ENCODE measurements at regions not wholly inside any gene's neighbourhood (a gene's known extent, or its start where the extent isn't known, plus 50 kb on each side); places are given as distances from the start of the nearest gene placed in this dataset.

GRCh38 chr13:105519771-105520170, 1015.7 kb downstream of the EFNB2 start:
- no peak for DNase-seq (ENCODE audit: low read depth)

GRCh38 chr13:105518086-105518485, 1017.4 kb downstream of the EFNB2 start:
- no peak for DNase-seq (ENCODE audit: low read depth)

- DNase-seq (ENCODE audit: low read depth), result no peak
These were observed 1021.1 kb downstream of the EFNB2 start for GRCh38 chr13:105514401-105514800.

- DNase-seq (ENCODE audit: low read depth), result no peak
These were observed 1022.0 kb downstream of the EFNB2 start for GRCh38 chr13:105513448-105513847.

- DNase-seq (ENCODE audit: low read depth), result no peak
These were observed 1025.3 kb downstream of the EFNB2 start for GRCh38 chr13:105509981-105510762.

- DNase-seq (ENCODE audit: low read depth), result no peak
These were observed 1029.0 kb downstream of the EFNB2 start for GRCh38 chr13:105506463-105506862.

- DNase-seq (ENCODE audit: low read depth), result no peak
These were observed 1033.3 kb downstream of the EFNB2 start for GRCh38 chr13:105502193-105502592.

- DNase-seq (ENCODE audit: low read depth), result no peak
These were observed 1037.9 kb downstream of the EFNB2 start for GRCh38 chr13:105497597-105497996.

- no peak for DNase-seq (ENCODE audit: low read depth)
These were observed 1043.2 kb downstream of the EFNB2 start for GRCh38 chr13:105492216-105492615.

- DNase-seq (ENCODE audit: low read depth), result no peak
These were observed 1044.1 kb downstream of the EFNB2 start for GRCh38 chr13:105491345-105491744.

GRCh38 chr13:105485081-105485480, 1050.4 kb downstream of the EFNB2 start:
- no peak for DNase-seq (ENCODE audit: low read depth)

GRCh38 chr13:105474983-105475610, 1060.4 kb downstream of the EFNB2 start:
- DNase-seq (ENCODE audit: low read depth), result no peak

- no peak for DNase-seq (ENCODE audit: low read depth)
These were observed 1063.8 kb downstream of the EFNB2 start for GRCh38 chr13:105471673-105472072.

GRCh38 chr13:105466376-105466775, 1069.1 kb downstream of the EFNB2 start:
- DNase-seq (ENCODE audit: low read depth), result no peak

GRCh38 chr13:105465745-105466144, 1069.7 kb downstream of the EFNB2 start, which contains the start of gene DAOA:
DAOA (plus strand) TSS chr13:105466045.
- DNase-seq (ENCODE audit: low read depth), result no peak

- DNase-seq (ENCODE audit: low read depth), result no peak
These were observed 1070.2 kb downstream of the EFNB2 start for GRCh38 chr13:105465251-105465650.

- no peak for DNase-seq (ENCODE audit: low read depth)
These were observed 1071.2 kb downstream of the EFNB2 start for GRCh38 chr13:105464249-105464648.

- no peak for DNase-seq (ENCODE audit: low read depth)
These were observed 1072.4 kb downstream of the EFNB2 start for GRCh38 chr13:105463011-105463501.

- DNase-seq (ENCODE audit: low read depth), result no peak
These were observed 1073.4 kb downstream of the EFNB2 start for GRCh38 chr13:105462098-105462497.

- DNase-seq (ENCODE audit: low read depth), result no peak
These were observed 1082.6 kb downstream of the EFNB2 start for GRCh38 chr13:105452895-105453294.

GRCh38 chr13:105450784-105451183, 1084.7 kb downstream of the EFNB2 start:
- DNase-seq (ENCODE audit: low read depth), result no peak

GRCh38 chr13:105448811-105449210, 1086.7 kb downstream of the EFNB2 start:
- DNase-seq (ENCODE audit: low read depth), result no peak

GRCh38 chr13:105446197-105446596, 1089.3 kb downstream of the EFNB2 start:
- DNase-seq (ENCODE audit: low read depth), result no peak

Measured in stimulated activated CD8-positive, alpha-beta memory T cell treated with anti-CD3 and anti-CD28 coated beads, Interleukin-7, amount 100 ng/mL, for 24 hours (primary cell).